DMS53 treated with DMSO at 0.1 percent for 48 hours (cell line): ENCODE measurements at regions not wholly inside any gene's neighbourhood (a gene's known extent, or its start where the extent isn't known, plus 50 kb on each side); places are given as distances from the start of the nearest gene placed in this dataset.
"Not testable (repeated sequence)": the region's sequence is repeated elsewhere in the genome, so short reads cannot be mapped to it uniquely, and the experiment has no call there.

Experiments
- DNase-seq: peaks from one replicate; lab custom pipeline; 2025; ENCODE audit not compliant: unreplicated experiment; lab: John Stamatoyannopoulos, UW

DNA sequence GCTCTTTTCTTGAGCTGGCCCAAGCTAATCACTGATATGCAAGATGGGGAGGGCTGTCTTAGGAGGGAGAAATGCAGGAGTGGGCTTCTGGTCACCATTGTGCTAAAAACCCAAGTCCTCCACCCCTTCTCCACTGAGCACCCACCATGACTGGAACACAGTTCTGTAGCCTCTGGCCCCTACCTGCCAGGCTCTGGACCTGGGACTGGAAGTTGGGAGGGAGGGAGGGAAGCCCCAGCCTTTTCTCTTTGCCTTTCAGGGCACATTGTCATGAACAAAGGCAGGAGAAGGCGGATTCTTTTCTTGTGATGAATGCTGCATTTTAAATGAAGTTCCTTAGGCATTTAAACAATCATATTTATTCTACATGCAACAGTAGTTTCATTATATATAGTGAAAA lies 559.1 kb upstream of the TRPC7 start:
- DNase-seq = no peak

DNA sequence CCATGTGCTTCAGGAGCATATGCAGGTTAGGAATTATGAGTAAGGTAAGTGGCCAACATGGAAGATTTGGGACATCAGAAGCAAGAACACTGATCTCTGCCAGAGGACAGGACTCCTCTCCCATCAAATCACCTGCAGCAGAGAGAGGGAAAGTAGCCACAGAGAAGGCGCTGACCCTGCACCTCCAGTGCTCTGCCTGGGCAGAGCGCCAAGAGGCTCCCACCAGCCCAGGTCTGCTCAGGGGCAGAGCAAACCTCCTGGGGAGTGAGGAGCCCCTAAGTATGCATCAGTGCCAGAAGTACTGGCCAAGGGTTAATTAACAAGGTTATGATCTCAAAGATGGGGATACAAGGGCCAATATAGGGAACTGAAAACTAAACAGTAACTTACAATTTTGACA lies 545.3 kb upstream of the TRPC7 start:
- DNase-seq = no peak

DNA sequence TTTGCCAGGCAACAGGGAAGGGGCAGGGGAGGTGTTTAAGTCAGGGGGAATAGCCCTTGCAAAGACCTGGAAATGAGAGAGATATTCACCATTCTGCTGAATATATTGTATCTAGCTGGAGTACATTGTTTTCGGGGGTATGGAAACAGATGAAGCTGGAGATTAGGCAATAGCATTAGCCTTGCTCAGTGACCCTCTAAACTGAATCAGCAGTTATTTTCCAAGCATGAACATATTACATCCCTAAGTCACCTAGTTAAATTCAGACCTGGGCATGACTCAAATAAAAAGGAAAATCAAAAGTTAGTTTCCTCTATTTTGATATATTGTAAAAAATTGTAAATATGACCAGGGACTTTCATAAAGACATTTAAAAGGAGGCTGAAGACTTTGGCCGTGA lies 544.6 kb upstream of the TRPC7 start:
- no peak for DNase-seq

DNA sequence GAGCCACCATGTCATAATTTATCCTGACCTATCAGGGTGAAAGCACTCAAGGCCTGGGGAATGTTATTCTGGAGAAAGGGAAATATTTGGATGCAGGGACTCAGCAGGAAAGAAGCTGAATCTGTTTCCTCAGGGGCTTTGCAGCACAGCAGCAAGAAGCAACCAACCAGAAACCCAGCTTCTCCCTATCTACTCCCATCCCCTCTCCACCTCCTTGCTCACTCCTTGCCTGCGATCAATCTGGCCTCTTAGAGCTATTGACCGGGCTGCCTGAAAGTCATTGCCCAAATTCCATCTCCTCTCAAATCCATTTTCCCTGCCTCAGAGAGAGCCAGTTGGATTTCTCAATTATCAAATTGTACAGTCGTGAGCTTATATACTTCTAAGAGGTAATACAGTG lies 542.0 kb upstream of the TRPC7 start:
- no peak for DNase-seq

DNA sequence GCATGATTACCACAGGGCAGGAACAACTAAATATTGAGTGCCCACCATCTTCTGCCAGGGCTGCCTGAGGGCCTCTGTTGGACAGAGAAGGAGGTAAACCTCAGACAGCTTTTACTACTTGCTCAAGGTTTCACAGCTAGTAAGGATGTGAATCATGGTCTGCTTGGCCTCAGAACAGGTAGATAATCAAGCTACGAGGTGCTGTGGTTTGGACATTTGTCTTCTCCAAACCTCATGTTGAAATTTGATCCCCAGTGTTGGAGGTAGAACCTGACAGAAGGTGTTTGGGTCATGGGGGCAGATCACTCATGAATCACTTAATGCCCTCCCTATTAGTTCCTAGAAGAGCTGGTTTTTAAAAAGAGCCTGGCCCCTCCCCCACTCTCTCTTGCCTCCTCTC lies 541.2 kb upstream of the TRPC7 start:
- DNase-seq = no peak

DNA sequence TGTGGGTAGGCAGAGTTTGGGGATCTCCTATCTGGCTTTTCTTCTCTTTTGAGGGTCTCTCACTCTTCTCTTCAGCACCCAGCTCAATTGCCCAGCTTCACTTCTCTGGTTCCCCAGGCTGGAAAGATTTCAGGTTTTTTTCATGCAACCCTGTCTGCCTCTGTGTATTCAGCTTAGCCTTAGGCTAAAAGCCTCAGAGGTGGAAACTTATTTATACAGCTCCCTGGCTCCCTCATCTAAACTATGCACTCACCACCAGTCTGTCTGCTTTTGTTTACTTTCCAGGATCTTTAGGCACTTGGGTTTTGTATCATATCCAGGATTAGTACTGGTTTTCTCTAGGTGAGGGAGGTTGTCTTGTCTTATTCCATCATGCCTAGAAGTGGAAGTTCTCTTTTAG lies 540.2 kb upstream of the TRPC7 start:
- no peak for DNase-seq

DNA sequence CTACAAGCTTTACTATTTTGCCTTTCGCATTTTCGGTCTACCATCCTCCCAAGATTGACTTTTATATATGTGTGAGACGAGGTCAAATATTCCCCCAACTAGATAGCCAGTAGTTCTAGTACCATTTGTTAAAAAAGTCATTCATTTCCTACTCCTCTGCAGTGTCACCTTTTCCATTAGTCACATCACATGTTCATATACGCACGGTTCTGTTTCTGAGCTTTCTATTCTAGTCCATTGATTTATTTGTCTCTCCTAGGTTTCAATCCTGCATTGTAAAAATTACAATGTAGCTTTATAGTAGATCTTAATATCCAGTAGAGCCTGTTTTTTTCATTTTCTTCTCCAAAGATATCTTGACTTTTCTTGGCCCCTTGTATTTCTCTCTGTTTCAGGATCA lies 528.7 kb upstream of the TRPC7 start:
- DNase-seq = no peak

DNA sequence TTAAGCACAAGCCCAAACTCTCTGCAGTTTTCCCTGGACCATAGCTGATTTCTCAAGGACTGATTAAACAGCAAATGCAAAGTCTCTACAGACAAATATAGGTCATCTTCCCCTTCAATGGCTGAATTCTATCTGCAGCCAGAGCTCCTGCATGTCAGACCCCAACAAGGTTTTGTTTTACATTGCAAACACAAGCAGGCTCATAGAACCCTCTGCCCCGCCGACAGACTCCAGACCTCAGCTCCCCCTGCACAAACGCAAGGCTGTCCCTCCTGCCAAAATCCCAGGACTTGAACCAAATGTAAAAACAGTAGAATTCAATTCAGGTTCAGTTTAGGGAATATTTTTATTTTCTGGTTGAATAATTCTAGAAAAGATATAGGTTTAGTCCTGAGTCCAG lies 526.7 kb upstream of the TRPC7 start:
- DNase-seq = no peak

DNA sequence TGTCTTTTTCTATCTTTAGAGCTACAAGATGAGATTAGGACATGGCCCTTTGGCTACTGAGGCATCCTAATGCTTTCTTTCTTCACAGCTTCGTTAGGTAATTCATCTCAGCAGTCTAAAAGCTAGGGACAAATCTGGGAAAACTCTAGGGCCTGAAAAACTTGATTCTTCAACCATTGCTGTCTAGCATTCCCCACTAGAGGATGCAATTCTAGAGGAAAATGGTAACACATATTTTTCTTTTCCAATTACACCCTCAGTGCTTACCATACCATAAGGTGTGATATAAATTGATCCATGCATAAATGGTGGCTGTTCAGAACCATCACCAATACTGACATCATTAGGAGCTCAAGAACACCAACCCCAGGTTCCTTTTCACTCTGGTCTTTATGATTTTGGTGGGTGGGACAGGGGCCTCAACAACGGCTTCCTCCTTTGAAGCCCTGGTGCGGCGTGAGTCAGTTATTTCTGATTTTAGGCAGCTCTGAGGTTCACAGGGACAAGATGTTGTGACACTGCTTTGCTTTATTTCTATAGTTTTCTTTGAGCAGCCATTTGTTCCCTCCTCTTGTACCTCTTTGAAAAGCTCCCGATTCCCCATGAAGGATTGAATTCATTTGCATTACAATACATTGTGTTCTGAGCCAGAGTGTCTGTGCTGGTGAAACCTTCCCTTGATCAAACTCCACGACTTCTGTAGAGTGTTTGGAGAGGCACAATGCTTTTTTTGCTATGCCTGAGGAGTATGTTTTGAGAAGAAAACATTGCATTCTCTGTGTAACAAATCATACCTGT lies 526.0 kb upstream of the TRPC7 start:
- DNase-seq = no peak

DNA sequence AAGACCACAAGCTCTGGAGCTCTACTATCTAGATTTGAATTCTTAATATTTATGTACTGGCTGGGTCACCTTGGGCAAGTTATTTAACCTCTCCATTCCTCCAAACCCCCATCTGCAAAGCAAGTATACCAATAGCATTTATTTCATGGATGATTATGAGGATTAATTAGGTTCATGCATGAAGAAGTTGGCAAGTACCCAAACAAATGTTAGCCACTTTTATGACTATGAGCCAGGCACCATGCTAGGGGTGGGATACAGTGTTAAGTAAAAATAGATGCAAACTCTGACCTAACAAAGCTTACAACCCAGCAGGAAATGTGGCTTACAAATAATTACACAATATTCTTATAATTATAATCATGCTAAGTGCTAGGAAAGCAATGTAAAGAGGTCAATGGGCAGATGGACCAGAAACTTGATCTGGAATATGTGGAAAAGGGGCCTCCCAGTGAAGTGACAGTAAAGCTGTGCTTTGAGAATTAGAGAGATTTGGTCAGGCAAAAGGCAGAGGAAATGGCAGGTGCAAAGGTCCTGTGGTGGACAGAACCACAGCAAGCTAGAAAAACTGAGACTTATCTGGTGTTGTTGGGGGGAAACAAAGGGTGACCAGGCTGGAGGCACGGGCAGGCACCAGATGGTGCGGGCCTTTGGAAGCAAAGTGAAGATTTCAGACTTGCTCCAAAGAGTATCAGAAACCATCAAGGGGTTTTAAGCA lies 525.2 kb upstream of the TRPC7 start:
- DNase-seq = no peak

DNA sequence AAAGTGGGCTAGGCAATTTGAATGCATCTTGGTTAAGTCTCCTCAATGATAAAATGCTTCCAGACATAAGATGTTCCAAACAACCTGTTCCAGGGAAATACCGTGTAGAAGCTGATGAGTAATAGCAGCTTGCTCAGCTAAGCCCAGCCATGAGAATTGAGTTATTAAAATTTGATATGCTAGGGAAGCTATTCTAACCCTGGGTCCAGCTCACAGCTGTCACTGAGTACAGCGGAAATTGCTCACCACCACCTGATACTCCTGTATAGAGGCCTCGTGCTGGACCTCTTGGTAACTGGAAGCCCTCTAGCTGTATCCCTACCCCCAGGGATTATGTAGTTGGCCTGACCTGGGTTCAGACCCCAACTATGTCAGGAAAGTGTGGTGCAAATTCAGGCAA lies 521.3 kb upstream of the TRPC7 start:
- no peak for DNase-seq

DNA sequence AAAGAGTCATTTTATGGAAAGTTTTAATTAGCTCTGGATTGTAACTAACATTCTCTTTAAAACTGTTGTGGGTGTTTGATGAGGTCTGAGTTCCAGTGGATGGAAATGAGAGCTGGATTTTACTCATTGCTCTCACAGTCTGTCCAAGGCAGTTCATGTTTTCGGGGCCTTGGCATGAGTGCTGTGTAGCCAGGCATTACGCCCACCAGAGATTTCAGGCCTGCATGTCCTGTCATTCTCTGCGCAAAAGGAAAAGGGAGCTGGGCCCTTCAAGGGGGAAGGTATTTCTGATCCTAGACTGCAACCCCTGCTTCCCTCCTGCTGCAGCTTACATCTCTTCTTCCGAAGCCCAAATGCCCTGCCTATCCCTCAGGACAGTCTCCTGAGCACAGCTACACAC lies 499.6 kb upstream of the TRPC7 start:
- no peak for DNase-seq

DNA sequence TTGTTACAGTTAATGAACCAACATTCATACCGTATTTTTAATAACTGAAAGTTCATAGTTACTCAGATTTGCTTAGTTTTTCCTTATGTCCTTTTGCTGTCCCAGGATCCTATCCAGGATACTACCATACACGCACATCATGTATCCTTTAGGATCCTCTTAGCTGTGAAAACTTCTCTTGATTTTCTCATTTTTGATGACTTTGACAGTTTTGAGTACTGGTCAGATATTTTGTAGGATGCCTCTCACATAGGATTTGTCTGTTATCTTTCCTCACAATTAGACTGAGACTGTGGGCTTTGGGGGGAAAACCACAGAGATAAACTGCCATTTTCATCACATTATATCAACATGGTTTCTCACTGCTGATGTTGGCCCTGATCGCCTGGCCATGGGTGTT lies 491.3 kb upstream of the TRPC7 start:
- no peak for DNase-seq

DNA sequence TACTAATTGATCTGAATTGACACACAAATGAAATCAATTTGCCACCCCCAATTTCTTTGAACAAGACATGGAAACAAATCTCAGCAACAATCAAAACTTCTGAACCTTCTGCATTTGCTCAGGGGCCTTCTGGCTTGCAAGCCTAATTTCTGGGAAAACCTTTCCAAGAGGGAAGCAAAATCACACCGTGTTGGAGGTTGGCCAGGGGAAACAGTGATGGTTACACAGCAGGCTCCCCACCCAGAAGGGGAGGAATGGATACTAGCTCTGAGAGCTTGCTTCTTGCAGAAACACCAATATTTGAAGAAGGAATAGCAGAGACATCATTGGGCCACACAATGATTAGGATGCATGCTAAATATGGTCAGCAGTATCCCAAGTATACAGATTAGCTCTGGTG lies 488.6 kb upstream of the TRPC7 start:
- no peak for DNase-seq

DNA sequence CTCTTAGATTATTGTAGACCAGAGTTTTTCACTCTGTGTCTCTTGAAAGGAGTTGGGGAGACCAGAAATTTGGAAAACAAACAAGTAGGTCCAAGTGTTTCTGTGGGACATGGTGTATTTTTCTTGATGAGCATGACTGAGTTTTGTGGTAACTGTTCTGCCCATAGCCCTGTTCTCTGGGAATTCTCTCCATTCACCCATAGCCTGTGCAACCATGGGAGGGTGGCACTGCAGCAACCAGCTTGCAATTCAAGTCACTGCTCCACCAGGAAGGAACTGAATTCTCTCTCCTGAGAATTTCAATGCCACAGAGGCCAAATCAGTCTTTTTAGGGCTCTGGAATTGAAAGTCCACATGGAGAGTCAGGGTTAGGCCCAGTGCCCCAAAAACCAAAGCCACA lies 475.3 kb upstream of the TRPC7 start:
- DNase-seq = no peak

DNA sequence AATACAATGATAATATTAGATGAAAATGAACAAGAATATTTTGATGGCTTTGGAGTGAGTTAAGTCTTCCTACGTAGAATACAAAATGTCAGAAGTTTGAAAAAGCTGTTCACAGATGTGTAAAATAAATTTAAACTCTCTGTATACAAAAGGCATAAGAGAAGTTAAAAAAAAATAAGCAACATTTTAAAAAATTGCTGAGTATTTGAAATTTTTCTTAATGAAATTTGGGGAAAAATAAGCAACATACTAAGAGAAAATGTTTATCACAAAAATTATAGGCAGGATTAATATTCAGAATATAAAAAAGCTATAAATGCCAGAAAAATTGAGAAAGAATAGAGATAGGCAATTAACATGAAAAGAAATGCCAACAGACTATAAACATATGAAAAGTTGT lies 470.7 kb upstream of the TRPC7 start:
- DNase-seq = no peak

DNA sequence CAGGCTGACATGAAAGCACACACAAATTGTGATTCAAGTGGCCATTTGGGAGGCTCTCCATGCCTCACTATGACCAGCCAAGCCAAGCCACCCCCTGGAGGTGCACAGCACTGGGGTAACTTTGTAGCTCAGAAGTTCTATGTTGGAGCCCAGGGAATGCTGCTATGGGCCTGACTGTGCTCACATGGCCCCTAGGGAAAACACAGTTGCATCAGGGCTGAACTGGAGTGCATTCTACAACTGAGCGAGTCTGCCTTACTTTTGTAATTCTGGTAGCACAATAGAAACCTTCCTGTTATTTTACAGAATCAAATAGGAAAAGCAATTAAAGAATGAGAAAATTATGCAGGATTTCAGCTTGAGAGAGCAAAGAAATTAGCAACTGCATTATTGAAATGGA lies 455.5 kb upstream of the TRPC7 start:
- no peak for DNase-seq

DNA sequence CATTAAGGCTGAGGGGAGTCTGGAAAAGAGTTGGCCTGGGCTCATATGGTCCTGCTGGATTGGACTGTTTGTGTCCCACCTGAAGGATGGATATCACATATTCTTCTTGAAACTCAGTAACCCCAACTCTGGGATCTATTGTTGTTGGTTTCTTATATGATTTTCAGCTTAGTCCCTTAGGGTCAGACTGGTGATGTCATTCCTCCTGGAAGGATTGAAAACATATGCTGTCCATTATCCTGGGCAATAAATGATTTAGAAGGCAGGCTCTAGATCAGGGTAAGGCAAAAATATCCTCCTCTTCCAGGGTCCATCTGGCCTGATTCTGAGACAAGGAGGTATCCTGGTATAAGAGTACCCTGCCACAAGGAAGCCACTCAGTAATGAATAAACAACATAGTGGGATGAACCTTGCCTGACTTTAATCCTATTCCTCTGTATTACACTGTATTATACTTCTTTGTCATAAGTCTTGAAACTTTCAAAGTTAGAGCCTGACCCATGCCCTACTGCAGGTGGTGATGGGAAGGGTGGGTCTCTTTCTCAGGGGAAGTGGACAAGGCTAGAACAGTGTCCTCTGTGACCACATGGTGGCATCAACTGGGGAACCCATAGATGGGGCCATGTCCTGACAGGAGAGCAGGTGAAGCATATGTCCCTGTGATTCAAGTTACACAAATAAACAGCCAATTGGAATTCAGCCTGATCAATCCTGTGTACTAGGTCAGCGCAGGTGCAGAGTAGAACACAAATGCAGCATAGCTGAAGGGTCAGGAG lies 454.4 kb upstream of the TRPC7 start:
- DNase-seq = no peak

DNA sequence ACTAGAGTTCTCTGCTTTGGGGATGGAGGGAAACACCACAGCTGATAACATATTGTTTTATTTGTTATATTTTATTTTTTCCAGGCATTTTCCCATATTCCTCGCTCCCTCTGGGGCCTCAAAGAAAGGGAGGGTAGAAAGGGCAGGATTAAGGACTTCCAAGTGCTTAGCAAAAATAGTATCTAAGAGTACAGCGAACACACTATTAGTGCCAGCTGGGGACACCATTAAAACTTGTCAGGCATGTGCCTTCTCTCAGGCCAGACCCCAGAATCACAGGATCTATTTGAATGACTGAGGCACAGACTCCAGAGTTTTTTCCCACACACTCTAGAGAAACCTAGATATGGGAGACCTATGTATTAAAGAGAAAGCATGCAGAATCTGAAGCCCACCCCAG lies 451.0 kb upstream of the TRPC7 start:
- DNase-seq = no peak

DNA sequence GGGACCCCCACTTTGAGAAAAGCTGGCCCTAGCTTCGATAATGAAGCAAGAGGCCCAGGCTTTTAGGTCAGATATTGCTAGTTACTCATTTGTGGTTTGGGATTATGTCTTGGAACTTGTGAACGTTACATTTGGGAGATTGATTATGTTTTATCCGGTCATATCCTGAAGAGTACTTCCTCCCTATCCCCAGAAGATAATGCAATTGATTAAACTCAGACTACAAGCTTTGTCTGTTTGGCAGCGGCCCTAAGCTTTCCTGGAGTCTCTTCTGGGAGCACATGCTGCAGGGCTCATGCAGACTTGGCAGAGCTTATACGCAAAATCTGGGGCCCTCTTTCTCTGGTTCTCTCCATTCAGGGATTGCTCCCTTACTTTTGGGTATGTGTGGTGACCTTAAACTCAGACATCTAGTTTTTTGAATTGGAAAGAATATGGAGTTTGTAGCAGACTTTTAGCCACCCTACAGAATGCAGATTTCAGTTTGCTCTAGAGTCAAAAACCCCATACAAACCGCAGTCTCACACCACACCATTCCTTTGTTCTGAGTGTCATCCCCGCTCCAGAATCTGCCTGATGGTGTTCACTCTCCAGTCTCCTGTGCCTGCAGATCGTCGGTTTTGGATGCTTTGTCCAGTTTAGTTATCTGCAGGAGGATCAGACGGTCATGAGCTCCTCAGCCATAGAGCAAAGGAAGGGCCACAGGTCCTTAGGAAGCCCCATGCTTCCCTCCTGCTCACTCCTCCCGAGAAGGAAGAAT lies 449.5 kb upstream of the TRPC7 start:
- no peak for DNase-seq

DNA sequence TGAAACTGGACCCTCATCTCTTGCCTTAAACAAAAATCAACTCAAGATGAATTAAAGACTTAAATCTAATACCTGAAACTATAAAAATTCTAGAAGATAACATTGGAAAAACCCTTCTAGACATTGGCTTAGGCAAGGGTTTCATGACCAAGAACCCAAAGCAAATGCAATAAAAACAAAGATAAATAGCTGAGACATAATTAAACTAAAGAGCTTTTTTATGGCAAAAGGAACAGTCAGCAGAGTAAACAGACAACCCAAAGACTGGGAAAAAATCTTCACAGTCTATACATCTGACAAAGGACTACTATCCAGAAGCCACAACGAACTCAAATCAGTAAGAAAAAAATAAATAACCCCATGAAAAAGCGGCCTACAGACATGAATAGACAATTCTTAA lies 446.9 kb upstream of the TRPC7 start:
- DNase-seq = not testable (repeated sequence)
